Trophoblast cell (in vitro differentiated cells and primary cell): ENCODE measurements at regions not wholly inside any gene's neighbourhood (a gene's known extent, or its start where the extent isn't known, plus 50 kb on each side); places are given as distances from the start of the nearest gene placed in this dataset.

Source experiments
- DNase-seq, 2 donors: peaks; one replicate each; pipeline ENCODE4 v3.0.0-alpha.2; 2016
- H2AFZ ChIP-seq: 2 replicates; pipeline ENCODE4 v1.6.1; 2013; ENCODE audit warnings: low read length, moderate library complexity, mild to moderate bottlenecking; ENCODE audit not compliant: insufficient read depth, poor library complexity
- H2AK5ac ChIP-seq: 2 replicates; pipeline ENCODE4 v1.6.1; 2013; ENCODE audit warnings: mild to moderate bottlenecking, low read length
- H2BK120ac ChIP-seq: 2 replicates; pipeline ENCODE4 v1.6.1; 2013; ENCODE audit warnings: low read length, mild to moderate bottlenecking, moderate library complexity; ENCODE audit not compliant: insufficient read depth, poor library complexity
- H2BK12ac ChIP-seq: 2 replicates; pipeline ENCODE4 v1.6.1; 2013; ENCODE audit warnings: mild to moderate bottlenecking, low read length, moderate library complexity
- H2BK5ac ChIP-seq: 2 replicates; pipeline ENCODE4 v1.6.1; 2013; ENCODE audit warnings: low read length, low read depth, moderate library complexity, mild to moderate bottlenecking; ENCODE audit not compliant: poor library complexity
- H3K14ac ChIP-seq: 2 replicates; pipeline ENCODE4 v1.6.1; 2013; ENCODE audit warnings: mild to moderate bottlenecking, low read length
- H3K18ac ChIP-seq: 2 replicates; pipeline ENCODE4 v1.6.1; 2013; ENCODE audit warnings: mild to moderate bottlenecking, low read length
- H3K23ac ChIP-seq: 2 replicates; pipeline ENCODE4 v1.6.1; 2013; ENCODE audit warnings: low read length
- H3K27ac ChIP-seq: 2 replicates; pipeline ENCODE4 v1.5.1; 2013; ENCODE audit warnings: low read depth, mild to moderate bottlenecking, inconsistent platforms, low read length, moderate library complexity
- H3K27me3 ChIP-seq: 2 replicates; pipeline ENCODE4 v1.6.1; 2013; ENCODE audit warnings: inconsistent platforms, mild to moderate bottlenecking, low read length, moderate library complexity; ENCODE audit not compliant: insufficient read depth
- H3K36me3 ChIP-seq, 2 experiments: 1 replicate in 1 of 2; 2 replicates in 1 of 2; pipeline ENCODE4 v1.6.1; 2013; ENCODE audit warnings: low read length in 2 of 2, mild to moderate bottlenecking in 2 of 2, moderate library complexity in 1 of 2; ENCODE audit not compliant: insufficient read depth in 2 of 2, control insufficient read depth in 1 of 2
- H3K4ac ChIP-seq: 2 replicates; pipeline ENCODE4 v1.6.1; 2013; ENCODE audit warnings: low read depth, mild to moderate bottlenecking, low read length, moderate library complexity
- H3K4me1 ChIP-seq, 2 experiments: 1 replicate in 1 of 2; 2 replicates in 1 of 2; pipeline ENCODE4 v1.6.1; 2013; ENCODE audit warnings: low read length in 2 of 2, mild to moderate bottlenecking in 2 of 2, moderate library complexity in 1 of 2; ENCODE audit not compliant: insufficient read depth in 2 of 2, control insufficient read depth in 1 of 2
- H3K4me2 ChIP-seq: 2 replicates; pipeline ENCODE4 v1.6.1; 2013; ENCODE audit warnings: inconsistent platforms, mild to moderate bottlenecking, low read length, moderate library complexity
- H3K4me3 ChIP-seq: 2 replicates; pipeline ENCODE4 v1.5.1; 2013; ENCODE audit warnings: mild to moderate bottlenecking, low read depth, low read length, inconsistent platforms
- H3K79me1 ChIP-seq: one replicate; pipeline ENCODE4 v1.6.1; 2013; ENCODE audit warnings: low read length
- H3K79me2 ChIP-seq: 2 replicates; pipeline ENCODE4 v1.6.1; 2013; ENCODE audit warnings: low read length, mild to moderate bottlenecking; ENCODE audit not compliant: control insufficient read depth, insufficient read depth, poor library complexity
- H3K9ac ChIP-seq: 2 replicates; pipeline ENCODE4 v1.6.1; 2013; ENCODE audit warnings: mild to moderate bottlenecking, low read length
- H3K9me3 ChIP-seq: 2 replicates; pipeline ENCODE4 v1.6.1; 2013; ENCODE audit warnings: low read depth, mild to moderate bottlenecking, control low read depth, inconsistent platforms, low read length; ENCODE audit not compliant: insufficient read depth
- H4K12ac ChIP-seq: 2 replicates; pipeline ENCODE4 v1.6.1; 2013; ENCODE audit warnings: low read depth, mild to moderate bottlenecking, low read length, moderate library complexity
- H4K8ac ChIP-seq: 2 replicates; pipeline ENCODE4 v1.6.1; 2013; ENCODE audit warnings: low read depth, mild to moderate bottlenecking, low read length, moderate library complexity
- H4K91ac ChIP-seq: one replicate; pipeline ENCODE4 v1.6.1; 2013; ENCODE audit warnings: low read depth, mild to moderate bottlenecking, low read length, moderate library complexity
- WGBS: extraction: QIAGEN DNeasy Blood & Tissue Kit; methylation state at CpG from one replicate; pipeline ENCODE4 v1.1.7; 2013; ENCODE audit warnings: missing lambda C conversion rate; ENCODE audit not compliant: insufficient read length, insufficient coverage; ENCODE audit errors: extremely low coverage; 5-methylcytosine and 5-hydroxymethylcytosine counted together

- no CpG with 5 or more reads among the region's 4 CpGs for whole genome bisulfite sequencing
- no peak overlapping the region for H2AK5ac ChIP-seq
- H3K27ac ChIP-seq: no peak overlapping the region
- no peaks in the 10 kb centered on the region for H3K36me3 ChIP-seq
- H2BK120ac ChIP-seq: no peak overlapping the region
- no peak overlapping the region for H3K18ac ChIP-seq
- no peak overlapping the region for H4K8ac ChIP-seq
- H2BK12ac ChIP-seq: no peak overlapping the region
- H4K91ac ChIP-seq: no peak overlapping the region
- no peak overlapping the region for H3K4ac ChIP-seq
- H3K23ac ChIP-seq: no peak overlapping the region
- no peak overlapping the region for H3K14ac ChIP-seq
- H3K4me3 ChIP-seq: no peak overlapping the region
- H3K79me1 ChIP-seq: no peaks in the 10 kb centered on the region
- no peaks in the 10 kb centered on the region for H3K27me3 ChIP-seq
- no peak for DNase-seq
- H3K4me1 ChIP-seq: no peaks in the 10 kb centered on the region
- H3K9ac ChIP-seq: no peak overlapping the region
- H2BK5ac ChIP-seq: no peak overlapping the region
- H2AFZ ChIP-seq: no peak overlapping the region
- no peak overlapping the region for H3K4me2 ChIP-seq
- no peak overlapping the region for H4K12ac ChIP-seq
- H3K9me3 ChIP-seq: no peaks in the 10 kb centered on the region
- no peaks in the 10 kb centered on the region for H3K79me2 ChIP-seq
Measured at GRCh38 chr6:138037009-138037504, 70.2 kb downstream of the PERP start.

- Histone ChIP-seq H3K4me2 (no peak overlapping the region), H3K4ac (no peak overlapping the region), H3K4me1 (no peaks in the 10 kb centered on the region), H3K36me3 (no peaks in the 10 kb centered on the region), H2AFZ (no peak overlapping the region), H3K23ac (no peak overlapping the region), H2AK5ac (no peak overlapping the region), H3K27ac (no peak overlapping the region), H3K79me2 (no peaks in the 10 kb centered on the region), H3K14ac (no peak overlapping the region), H4K12ac (no peak overlapping the region), H3K9ac (no peak overlapping the region), H4K91ac (no peak overlapping the region), H2BK12ac (no peak overlapping the region), H3K4me3 (no peak overlapping the region), H2BK120ac (no peak overlapping the region), H4K8ac (no peak overlapping the region), H3K79me1 (no peaks in the 10 kb centered on the region), H3K18ac (no peak overlapping the region), H3K27me3 (no peaks in the 10 kb centered on the region), H3K9me3 (no peaks in the 10 kb centered on the region), H2BK5ac (no peak overlapping the region)
- WGBS: no CpG with 5 or more reads among the region's 7 CpGs
- no peak for DNase-seq
Measured at GRCh38 chr6:138038142-138038870, 68.9 kb downstream of the PERP start.
